ENCODE measurements at regions not wholly inside any gene's neighbourhood (a gene's known extent, or its start where the extent isn't known, plus 50 kb on each side); places are given as distances from the start of the nearest gene placed in this dataset.

DNA sequence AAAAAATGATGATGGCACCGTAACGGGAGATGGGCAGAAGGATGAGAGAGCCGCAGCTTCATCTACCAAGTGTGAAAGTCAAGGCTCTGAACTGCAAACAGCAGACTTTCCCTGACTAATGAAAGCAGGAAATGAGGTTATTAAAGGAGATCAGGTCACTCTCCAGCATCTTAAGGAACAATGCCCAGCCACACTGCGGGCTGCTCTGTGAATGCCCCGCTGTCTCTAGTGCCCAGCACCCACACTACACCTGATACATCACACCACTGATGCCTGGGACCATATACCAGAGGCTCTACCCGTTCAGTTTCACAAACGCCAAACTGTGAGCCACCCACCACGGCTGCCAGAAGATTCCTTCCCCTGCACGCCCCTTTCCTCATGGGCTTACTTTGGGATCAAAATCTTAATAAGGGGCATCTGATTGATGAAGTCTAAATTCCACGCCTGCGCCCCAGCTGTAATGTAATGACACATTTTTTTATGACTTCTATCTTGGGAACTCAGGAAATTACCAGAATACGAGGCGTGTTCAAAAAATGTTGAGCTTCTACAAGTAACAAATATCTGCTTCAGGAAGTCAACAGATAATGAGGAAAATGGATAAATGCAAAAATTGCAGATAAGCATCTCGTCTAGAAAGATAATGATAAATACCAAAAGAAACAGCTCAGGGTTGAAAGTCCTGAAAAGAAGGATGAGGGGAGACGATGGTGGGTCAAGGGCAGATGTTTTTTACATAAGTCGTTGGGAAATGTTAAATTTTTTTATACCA is 72.0 kb downstream of the MIS18A start:
- TF ChIP-seq CREM (IDR thresholded peaks at IDR 0.05) (no peak), CREM (CRISPR knock-in tag; IDR thresholded peaks at IDR 0.05) (no peak), ZNF274 (CRISPR knock-in tag; IDR thresholded peaks at IDR 0.05) (no peak), SNRNP70 (IDR thresholded peaks at IDR 0.05; ENCODE audit: low read depth, low read length) (no peak), RAD51 (IDR thresholded peaks at IDR 0.05; ENCODE audit: borderline replicate concordance) (no peak), ZNF124 (CRISPR knock-in tag; IDR thresholded peaks at IDR 0.05) (no peak)
- TF ChIP-seq, protein P1, sequence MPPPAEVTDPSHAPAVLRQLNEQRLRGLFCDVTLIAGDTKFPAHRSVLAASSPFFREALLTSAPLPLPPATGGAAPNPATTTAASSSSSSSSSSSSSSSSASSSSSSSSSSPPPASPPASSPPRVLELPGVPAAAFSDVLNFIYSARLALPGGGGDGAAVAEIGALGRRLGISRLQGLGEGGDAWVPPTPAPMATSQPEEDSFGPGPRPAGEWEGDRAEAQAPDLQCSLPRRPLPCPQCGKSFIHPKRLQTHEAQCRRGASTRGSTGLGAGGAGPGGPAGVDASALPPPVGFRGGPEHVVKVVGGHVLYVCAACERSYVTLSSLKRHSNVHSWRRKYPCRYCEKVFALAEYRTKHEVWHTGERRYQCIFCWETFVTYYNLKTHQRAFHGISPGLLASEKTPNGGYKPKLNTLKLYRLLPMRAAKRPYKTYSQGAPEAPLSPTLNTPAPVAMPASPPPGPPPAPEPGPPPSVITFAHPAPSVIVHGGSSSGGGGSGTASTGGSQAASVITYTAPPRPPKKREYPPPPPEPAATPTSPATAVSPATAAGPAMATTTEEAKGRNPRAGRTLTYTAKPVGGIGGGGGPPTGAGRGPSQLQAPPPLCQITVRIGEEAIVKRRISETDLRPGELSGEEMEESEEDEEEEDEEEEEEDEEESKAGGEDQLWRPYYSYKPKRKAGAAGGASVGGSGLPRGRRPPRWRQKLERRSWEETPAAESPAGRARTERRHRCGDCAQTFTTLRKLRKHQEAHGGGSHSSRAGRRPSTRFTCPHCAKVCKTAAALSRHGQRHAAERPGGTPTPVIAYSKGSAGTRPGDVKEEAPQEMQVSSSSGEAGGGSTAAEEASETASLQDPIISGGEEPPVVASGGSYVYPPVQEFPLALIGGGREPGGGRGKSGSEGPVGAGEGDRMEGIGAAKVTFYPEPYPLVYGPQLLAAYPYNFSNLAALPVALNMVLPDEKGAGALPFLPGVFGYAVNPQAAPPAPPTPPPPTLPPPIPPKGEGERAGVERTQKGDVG (CRISPR knock-in tag; IDR thresholded peaks at IDR 0.05; ENCODE audit: borderline replicate concordance), result no peak
